HepG2 (cell line): ENCODE measurements at regions not wholly inside any gene's neighbourhood (a gene's known extent, or its start where the extent isn't known, plus 50 kb on each side); places are given as distances from the start of the nearest gene placed in this dataset.

Source experiments
- ATAC-seq: fragments of 200-7000 bp; cut with Tn5 transposase; 3 replicates; pipeline ENCODE4 v1.9.1; 2020; ENCODE audit warnings: mild to moderate bottlenecking, moderate library complexity
- BruUV-seq: library from RNA; stranded (reverse); fragments of 400-500 nt; replicated peaks from 2 replicates; lab custom pipeline; 2021; lab: Mats Ljungman, UMichigan
- CTCF ChIA-PET: fragments of 300-600 bp; formaldehyde crosslinking; extraction: SDS; loops from one replicate; lab custom pipeline; 2021; ENCODE audit warnings: low total read pairs, inconsistent platforms, low intra/inter-chr PET ratio; lab: Yijun Ruan, JAX
- POLR2A ChIA-PET: fragments of 350-600 bp; sonication (Branson Sonifier 250); formaldehyde crosslinking; loops from one replicate; lab custom pipeline; 2020; ENCODE audit warnings: antibody characterized with exemption, inconsistent platforms; lab: Yijun Ruan, JAX
- DNase-seq: peaks from one replicate; pipeline ENCODE4 v3.0.0-alpha.2; 2015; ENCODE audit warnings: low spot score
- FAIRE-seq: peaks from 3 replicates; lab custom pipeline; 2011; peaks lifted over from hg19 to GRCh38; lab: Jason Lieb, UNC
- H2AFZ ChIP-seq: one replicate; pipeline ENCODE4 v1.6.1; 2011; ENCODE audit warnings: low read length, inconsistent platforms
- H3K27ac ChIP-seq: fragments of 300-600 bp; 3 replicates; pipeline ENCODE4 v1.8.0; 2011; ENCODE audit warnings: mixed run types, mild to moderate bottlenecking, mixed read lengths, low read length, inconsistent platforms; ENCODE audit not compliant: insufficient read depth; ENCODE audit errors: extremely low read length
- H3K27me3 ChIP-seq, 2 experiments: fragments of 200-600 bp in 1 of 2; 2 replicates in 1 of 2; 3 replicates in 1 of 2; pipeline versions ENCODE4 v1.6.0 to v1.8.0; 2011; ENCODE audit warnings: low read length in 2 of 2, mild to moderate bottlenecking in 2 of 2, moderate library complexity in 2 of 2, inconsistent platforms in 1 of 2; ENCODE audit not compliant: insufficient read depth in 2 of 2, control insufficient read depth in 1 of 2
- H3K36me3 ChIP-seq, 2 experiments: fragments of 200-600 bp in 1 of 2; replicated peaks in 1 of 2; 2 replicates in 1 of 2; 3 replicates in 1 of 2; pipeline versions ENCODE4 v1.5.1 to v1.8.0; 2011; ENCODE audit warnings: low read length in 2 of 2, inconsistent platforms in 1 of 2; ENCODE audit not compliant: insufficient read depth in 2 of 2, control insufficient read depth in 1 of 2
- H3K4me1 ChIP-seq: 2 replicates; pipeline ENCODE4 v1.5.1; 2012; ENCODE audit warnings: low read length, inconsistent platforms; ENCODE audit not compliant: insufficient read depth
- H3K4me2 ChIP-seq: 2 replicates; pipeline ENCODE4 v1.6.0; 2011; ENCODE audit warnings: low read depth, low read length, inconsistent platforms
- H3K4me3 ChIP-seq, 3 experiments: fragments of 200-600 bp in 1 of 3; sonication (generic), shearing (Covaris generic) in 1 of 3; replicated peaks in 1 of 3; 2 replicates each; pipeline ENCODE4 v1.5.1; 2011 to 2016; ENCODE audit warnings: low read length in 3 of 3, inconsistent platforms in 2 of 3, low read depth in 2 of 3, mild to moderate bottlenecking in 2 of 3, control low read depth in 1 of 3, mixed read lengths in 1 of 3; ENCODE audit not compliant: insufficient read depth in 1 of 3
- H3K79me2 ChIP-seq: one replicate; pipeline ENCODE4 v1.6.1; 2011; ENCODE audit warnings: low read length, inconsistent platforms; ENCODE audit not compliant: insufficient read depth
- H3K9ac ChIP-seq: 2 replicates; pipeline ENCODE4 v1.6.0; 2011; ENCODE audit warnings: mild to moderate bottlenecking, low read depth, low read length, inconsistent platforms; ENCODE audit not compliant: insufficient read depth
- H3K9me3 ChIP-seq: 2 replicates; pipeline ENCODE4 v1.5.1; 2012; ENCODE audit warnings: mild to moderate bottlenecking, low read length
- H4K20me1 ChIP-seq: 2 replicates; pipeline ENCODE4 v1.6.0; 2011; ENCODE audit warnings: inconsistent platforms, mild to moderate bottlenecking, low read length, moderate library complexity; ENCODE audit not compliant: insufficient read depth
- ASH2L ChIP-seq: fragments of 300-600, 200-600 bp; sonication (generic); IDR thresholded peaks from 2 replicates; pipeline ENCODE4 v1.7.0; 2017; ENCODE audit warnings: low read depth, mild to moderate bottlenecking, moderate library complexity, mixed read lengths, low read length; ENCODE audit not compliant: insufficient read length
- DZIP1 ChIP-seq: sonication (generic); formaldehyde crosslinking; IDR thresholded peaks from 2 replicates; pipeline ENCODE4 v1.5.0; 2020; ENCODE audit warnings: mild to moderate bottlenecking, missing genetic modification reagents
- PTBP1 ChIP-seq: fragments of 200-400 bp; formaldehyde crosslinking; IDR thresholded peaks from 2 replicates; pipeline ENCODE4 v1.6.1; 2018; ENCODE audit warnings: low read length, low read depth; ENCODE audit not compliant: poor library complexity, severe bottlenecking
- SRSF9 ChIP-seq: fragments of 200-400 bp; formaldehyde crosslinking; IDR thresholded peaks from 2 replicates; pipeline ENCODE4 v1.6.1; 2018; ENCODE audit warnings: borderline replicate concordance, mild to moderate bottlenecking, low read depth, low read length; ENCODE audit not compliant: insufficient read depth, poor library complexity, severe bottlenecking
- STAG1 ChIP-seq: sonication (generic); formaldehyde crosslinking; IDR thresholded peaks from 2 replicates; pipeline ENCODE4 v1.4.0; 2020; ENCODE audit warnings: missing genetic modification reagents
- ZBTB3 ChIP-seq: sonication (generic); formaldehyde crosslinking; IDR thresholded peaks from 2 replicates; pipeline ENCODE4 v1.4.0; 2020; ENCODE audit warnings: low read depth, mild to moderate bottlenecking, moderate library complexity, missing genetic modification reagents, borderline replicate concordance
- ZNF326 ChIP-seq: sonication (generic); formaldehyde crosslinking; IDR thresholded peaks from 2 replicates; pipeline ENCODE4 v1.4.0; 2020; ENCODE audit warnings: missing genetic modification reagents, borderline replicate concordance
- ZNF678 ChIP-seq: sonication (generic); formaldehyde crosslinking; IDR thresholded peaks from 2 replicates; pipeline ENCODE4 v1.4.0; 2020; ENCODE audit warnings: mild to moderate bottlenecking, missing genetic modification reagents
- ZSCAN22 ChIP-seq: sonication (generic); formaldehyde crosslinking; IDR thresholded peaks from 2 replicates; pipeline ENCODE4 v1.4.0; 2020; ENCODE audit warnings: mild to moderate bottlenecking, missing genetic modification reagents
- WGBS: methylation state at CpG from one replicate; pipeline ENCODE4 v1.1.6; 2017; ENCODE audit warnings: low lambda C conversion rate; 5-methylcytosine and 5-hydroxymethylcytosine counted together
- in situ Hi-C: cut with HindIII; loops from 2 replicates; pipeline ENCODE4 v1.10.0; 2017; ENCODE audit warnings: low pct_unique_long_range_greater_than_20kb; ENCODE audit not compliant: extremely low pct_ligation_motif_present
- intact Hi-C: fragments of 100-400 bp; cut with micrococcal nuclease; formaldehyde crosslinking; loops from one replicate; pipeline ENCODE4 v1.10.0; 2022; ENCODE audit not compliant: unreplicated experiment
- TF ChIP-seq, protein P1 (sequence below): IDR thresholded peaks from 2 replicates; pipeline ENCODE4 v1.6.1; 2016; ENCODE audit warnings: mild to moderate bottlenecking, missing biosample characterization, missing genetic modification reagents
- TF ChIP-seq, protein P2 (sequence below): sonication (generic); formaldehyde crosslinking; IDR thresholded peaks from 2 replicates; pipeline ENCODE4 v1.8.1; 2023; ENCODE audit warnings: missing genetic modification reagents, mild to moderate bottlenecking, borderline replicate concordance
- TF ChIP-seq, protein P3 (sequence below): sonication (generic); formaldehyde crosslinking; IDR thresholded peaks from 2 replicates; pipeline ENCODE4 v1.4.0; 2020; ENCODE audit warnings: missing genetic modification reagents, borderline replicate concordance

DNA sequence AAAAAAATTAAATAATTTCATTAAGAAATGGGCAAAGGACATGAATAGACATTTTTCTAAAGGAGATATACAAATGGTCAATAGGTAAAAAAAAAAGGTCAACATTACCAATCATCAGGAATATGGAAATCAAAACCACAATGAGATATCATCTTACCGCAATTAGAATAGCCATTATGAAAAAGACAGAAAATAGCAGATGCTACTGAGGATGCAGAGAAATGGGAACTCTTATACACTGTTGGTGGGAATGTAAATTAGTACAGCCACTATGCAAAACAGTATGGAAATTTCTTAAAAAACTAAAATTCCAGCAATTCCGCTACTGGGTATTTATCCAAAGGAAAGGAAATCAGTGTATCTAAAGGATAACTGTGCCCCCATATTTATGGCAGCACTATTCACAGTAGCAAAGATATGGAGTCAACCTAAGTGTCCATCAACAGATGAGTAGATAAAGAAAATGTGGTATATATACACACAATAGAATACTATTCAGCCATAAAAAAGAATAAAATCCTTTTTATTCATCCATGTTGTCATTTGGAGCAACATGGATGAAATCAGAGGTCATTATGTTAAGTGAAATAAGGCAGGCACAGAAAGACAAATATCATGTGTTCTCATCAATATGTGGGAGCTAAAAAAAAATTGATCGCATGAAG, 132.4 kb downstream of the RPL22L1 start (continued):
- TF ChIP-seq ZBTB3 (CRISPR knock-in tag), result no peak

DNA sequence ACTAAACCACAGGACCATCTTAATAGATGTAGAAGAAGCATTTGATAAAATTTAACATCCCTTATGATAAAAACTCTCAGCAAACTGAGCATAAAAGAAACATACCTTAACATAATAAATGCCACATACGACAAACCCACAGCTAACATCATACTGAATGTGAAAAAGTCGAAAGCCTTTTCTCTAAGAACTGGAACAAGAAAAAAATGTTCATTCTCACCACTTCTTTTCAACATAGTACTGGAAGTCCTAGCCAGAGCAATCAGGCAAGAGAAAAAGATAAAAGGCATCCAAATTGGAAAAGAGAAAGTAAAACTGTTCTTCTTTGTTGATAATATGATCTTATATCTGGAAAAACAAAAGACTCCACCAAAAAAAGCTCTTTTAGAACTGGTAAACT, 134.2 kb downstream of the RPL22L1 start:
- no peaks in the 10 kb centered on the region for H4K20me1 ChIP-seq
- H3K36me3 ChIP-seq, result no peaks in the 10 kb centered on the region
- peaks cover 0 to 3% of the 10 kb centered on the region in 2 experiments; a peak in 2 of 5 replicates for H3K27me3 ChIP-seq
- BruUV-seq, result no TSS peak
- in situ Hi-C loops, result no loop called here
- H2AFZ ChIP-seq, result no peak overlapping the region
- H3K27ac ChIP-seq, result no peak overlapping the region
- FAIRE-seq (no peak), DNase-seq (no peak), ATAC-seq (no peak)
- no peaks in the 10 kb centered on the region for H3K4me1 ChIP-seq
- H3K79me2 ChIP-seq, result no peaks in the 10 kb centered on the region
- ChIA-PET CTCF (no interaction called here), POLR2A (no interaction called here)
- WGBS, result 13% methylated on average over 2 of the region's 2 CpGs
- no peak overlapping the region for H3K9ac ChIP-seq
- intact Hi-C loops, result no loop called here
- H3K4me3 ChIP-seq, result no peak overlapping the region
- no peaks in the 10 kb centered on the region for H3K9me3 ChIP-seq
- no peak overlapping the region for H3K4me2 ChIP-seq
- TF ChIP-seq SRSF9 (no peak), DZIP1 (CRISPR knock-in tag) (no peak), ZNF326 (no peak), ASH2L (no peak), PTBP1 (no peak), ZNF678 (CRISPR knock-in tag) (no peak), STAG1 (no peak), ZSCAN22 (CRISPR knock-in tag) (no peak)
- TF ChIP-seq, protein P1, sequence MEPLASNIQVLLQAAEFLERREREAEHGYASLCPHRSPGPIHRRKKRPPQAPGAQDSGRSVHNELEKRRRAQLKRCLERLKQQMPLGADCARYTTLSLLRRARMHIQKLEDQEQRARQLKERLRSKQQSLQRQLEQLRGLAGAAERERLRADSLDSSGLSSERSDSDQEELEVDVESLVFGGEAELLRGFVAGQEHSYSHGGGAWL (CRISPR knock-in tag), result no peak
- TF ChIP-seq, protein P2, sequence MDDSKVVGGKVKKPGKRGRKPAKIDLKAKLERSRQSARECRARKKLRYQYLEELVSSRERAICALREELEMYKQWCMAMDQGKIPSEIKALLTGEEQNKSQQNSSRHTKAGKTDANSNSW (CRISPR knock-in tag), result no peak
- TF ChIP-seq, protein P3, sequence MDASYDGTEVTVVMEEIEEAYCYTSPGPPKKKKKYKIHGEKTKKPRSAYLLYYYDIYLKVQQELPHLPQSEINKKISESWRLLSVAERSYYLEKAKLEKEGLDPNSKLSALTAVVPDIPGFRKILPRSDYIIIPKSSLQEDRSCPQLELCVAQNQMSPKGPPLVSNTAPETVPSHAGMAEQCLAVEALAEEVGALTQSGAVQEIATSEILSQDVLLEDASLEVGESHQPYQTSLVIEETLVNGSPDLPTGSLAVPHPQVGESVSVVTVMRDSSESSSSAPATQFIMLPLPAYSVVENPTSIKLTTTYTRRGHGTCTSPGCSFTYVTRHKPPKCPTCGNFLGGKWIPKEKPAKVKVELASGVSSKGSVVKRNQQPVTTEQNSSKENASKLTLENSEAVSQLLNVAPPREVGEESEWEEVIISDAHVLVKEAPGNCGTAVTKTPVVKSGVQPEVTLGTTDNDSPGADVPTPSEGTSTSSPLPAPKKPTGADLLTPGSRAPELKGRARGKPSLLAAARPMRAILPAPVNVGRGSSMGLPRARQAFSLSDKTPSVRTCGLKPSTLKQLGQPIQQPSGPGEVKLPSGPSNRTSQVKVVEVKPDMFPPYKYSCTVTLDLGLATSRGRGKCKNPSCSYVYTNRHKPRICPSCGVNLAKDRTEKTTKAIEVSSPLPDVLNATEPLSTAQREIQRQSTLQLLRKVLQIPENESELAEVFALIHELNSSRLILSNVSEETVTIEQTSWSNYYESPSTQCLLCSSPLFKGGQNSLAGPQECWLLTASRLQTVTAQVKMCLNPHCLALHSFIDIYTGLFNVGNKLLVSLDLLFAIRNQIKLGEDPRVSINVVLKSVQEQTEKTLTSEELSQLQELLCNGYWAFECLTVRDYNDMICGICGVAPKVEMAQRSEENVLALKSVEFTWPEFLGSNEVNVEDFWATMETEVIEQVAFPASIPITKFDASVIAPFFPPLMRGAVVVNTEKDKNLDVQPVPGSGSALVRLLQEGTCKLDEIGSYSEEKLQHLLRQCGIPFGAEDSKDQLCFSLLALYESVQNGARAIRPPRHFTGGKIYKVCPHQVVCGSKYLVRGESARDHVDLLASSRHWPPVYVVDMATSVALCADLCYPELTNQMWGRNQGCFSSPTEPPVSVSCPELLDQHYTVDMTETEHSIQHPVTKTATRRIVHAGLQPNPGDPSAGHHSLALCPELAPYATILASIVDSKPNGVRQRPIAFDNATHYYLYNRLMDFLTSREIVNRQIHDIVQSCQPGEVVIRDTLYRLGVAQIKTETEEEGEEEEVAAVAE, result no peak
